Posterior vena cava (tissue), 2 donors: ENCODE measurements at regions not wholly inside any gene's neighbourhood (a gene's known extent, or its start where the extent isn't known, plus 50 kb on each side); places are given as distances from the start of the nearest gene placed in this dataset.

Source experiments
- DNase-seq: peaks from one replicate; pipeline ENCODE4 v3.0.0-alpha.2; 2020; ENCODE audit warnings: low spot score
- intact Hi-C, 2 donors: fragments of 100-400 bp; cut with DNase I; formaldehyde crosslinking; loops; one replicate each; pipeline versions ENCODE4 v1.14.1 to v1.14.2; 2022 to 2023
- donor health status: DM: yes; HTN: yes; CAD: no.
- donor health status: DM: yes; HTN: yes; CAD: no.

DNA sequence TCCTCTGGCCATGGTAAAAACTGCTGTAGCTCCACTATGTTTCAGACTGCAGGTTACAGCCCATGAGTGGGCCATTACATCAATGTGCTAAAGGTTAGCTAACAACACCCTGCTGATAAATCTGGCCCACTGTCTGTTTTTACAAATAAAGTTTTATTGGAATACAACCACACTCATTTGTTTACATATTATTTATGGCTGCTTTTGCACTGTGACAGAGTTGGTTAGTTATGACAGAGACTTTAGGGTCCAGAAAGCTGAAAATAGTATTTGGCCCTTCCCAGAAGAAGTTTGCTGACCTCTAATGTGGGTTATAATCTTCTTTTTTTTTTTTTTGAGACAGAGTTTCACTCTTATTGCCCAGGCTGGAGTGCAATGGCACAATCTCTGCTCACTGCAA is 134.2 kb upstream of the PWP1 start:
- DNase-seq: no peak
- intact Hi-C loops: no loop called here

DNA sequence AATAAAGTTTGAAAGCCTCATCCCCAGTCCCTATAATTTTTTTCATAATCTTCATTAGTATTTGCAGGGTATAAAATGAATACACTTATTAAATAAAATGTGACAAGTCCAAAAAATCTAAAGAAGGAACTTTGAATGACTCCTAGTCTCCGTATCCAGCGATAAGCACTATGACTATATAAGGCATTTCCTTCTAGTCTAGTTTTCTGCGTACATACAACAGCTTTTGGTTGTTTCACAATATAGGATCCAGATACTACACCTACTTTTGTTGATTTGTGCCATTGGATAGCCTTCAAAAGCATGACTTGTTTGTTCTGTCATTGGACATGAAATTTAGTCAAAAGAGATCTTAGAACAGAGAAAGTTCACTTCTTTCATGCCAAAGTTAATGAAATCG is 133.3 kb upstream of the PWP1 start:
- DNase-seq: no peak
- intact Hi-C loops: no loop called here

DNA sequence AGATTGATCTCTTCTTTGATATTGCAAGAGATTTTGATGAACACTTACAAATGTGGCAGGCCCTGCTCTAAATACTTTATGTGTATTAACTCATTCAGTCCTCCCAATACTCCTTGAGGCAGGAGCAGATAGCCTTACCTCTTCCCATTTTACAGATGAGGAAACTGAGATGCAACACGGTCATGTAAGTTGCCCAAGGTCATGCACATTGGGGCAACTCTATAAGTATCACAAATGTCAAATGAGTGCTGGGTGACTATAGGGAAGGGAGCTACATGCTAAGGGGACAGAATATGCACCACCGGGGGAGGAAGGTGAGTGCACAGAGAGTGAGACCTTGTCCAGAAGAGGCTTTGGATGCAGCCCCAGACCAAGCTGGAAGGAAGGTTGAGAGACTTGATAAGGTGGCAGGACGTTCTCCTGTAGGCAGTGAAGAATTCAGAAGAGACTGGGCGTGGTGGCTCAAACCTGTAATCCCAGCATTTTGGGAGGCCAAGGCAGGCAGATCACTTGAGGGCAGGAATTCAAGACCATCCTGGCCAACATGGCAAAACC is 132.3 kb upstream of the PWP1 start:
- DNase-seq: no peak
- intact Hi-C loops: no loop called here

DNA sequence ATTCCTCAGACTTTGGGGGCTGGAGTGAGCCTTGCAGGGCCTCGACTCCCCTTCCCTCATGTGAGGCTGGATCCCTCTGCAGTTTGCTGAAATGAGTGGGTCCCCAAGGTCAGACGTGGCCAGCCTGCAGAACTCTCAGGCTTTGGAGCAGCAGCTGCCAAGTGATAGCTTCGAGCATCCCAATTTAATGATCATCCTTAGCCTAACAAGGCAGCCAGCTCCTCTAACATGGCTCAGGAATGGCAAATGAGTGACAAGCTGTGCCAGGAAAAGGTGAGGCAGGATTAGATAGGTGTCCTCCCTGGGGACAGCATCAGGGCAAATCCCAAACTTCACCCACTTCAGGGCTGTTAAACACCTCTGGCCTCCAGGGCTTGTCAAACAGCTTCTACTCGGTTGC is 130.7 kb upstream of the PWP1 start:
- DNase-seq: no peak
- intact Hi-C loops: no loop called here

DNA sequence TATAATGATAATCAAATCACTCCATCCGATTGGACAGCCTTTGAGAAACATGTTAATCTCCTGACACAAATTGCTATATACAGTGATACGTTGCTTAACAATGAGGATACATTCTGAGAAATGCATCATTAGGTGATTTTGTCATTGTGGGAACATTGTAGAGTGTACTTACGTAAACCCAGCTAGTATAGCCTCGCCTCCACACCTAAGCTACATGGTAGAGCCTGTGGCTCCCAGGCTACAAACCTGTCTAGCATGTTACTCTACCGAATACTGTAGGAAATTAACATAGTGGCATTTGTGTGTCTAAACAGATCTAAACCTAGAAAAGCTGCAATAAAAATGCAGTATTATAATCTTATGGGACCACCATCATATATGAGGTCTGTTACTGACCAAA is 128.6 kb upstream of the PWP1 start:
- intact Hi-C loops: no loop called here

DNA sequence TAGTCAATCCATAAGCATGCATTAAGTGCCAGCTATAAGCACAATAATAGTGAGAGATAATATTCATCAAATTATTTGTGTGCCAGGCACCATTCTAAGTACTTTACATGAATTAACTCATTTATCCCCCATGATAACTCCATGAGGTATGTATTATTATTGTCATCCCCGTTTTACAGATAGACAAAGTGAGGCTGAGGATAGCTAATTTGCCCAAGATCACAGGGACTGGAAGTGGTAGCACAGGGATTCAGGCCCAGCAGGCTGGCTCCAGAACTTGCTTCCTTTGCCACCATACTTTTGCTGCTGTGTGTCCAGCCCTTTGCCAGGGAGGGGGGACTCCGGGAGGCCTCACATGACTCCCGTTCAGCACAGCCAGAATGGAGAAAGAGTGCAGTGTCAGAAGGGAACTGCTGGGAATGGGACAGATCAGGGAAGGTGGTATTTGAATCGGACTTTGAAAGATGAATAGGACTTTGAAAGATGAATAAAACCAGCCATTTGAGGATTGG is 128.0 kb upstream of the PWP1 start:
- no peak for DNase-seq
- intact Hi-C loops: loop anchor here in 1 of 2 donors (1.0 kb wide), 1 partner anchor 18 kb away; no protein-coding TSS in a partner anchor

More for the DNA sequence above, 128.6 kb upstream of the PWP1 start:
- no peak for DNase-seq

DNA sequence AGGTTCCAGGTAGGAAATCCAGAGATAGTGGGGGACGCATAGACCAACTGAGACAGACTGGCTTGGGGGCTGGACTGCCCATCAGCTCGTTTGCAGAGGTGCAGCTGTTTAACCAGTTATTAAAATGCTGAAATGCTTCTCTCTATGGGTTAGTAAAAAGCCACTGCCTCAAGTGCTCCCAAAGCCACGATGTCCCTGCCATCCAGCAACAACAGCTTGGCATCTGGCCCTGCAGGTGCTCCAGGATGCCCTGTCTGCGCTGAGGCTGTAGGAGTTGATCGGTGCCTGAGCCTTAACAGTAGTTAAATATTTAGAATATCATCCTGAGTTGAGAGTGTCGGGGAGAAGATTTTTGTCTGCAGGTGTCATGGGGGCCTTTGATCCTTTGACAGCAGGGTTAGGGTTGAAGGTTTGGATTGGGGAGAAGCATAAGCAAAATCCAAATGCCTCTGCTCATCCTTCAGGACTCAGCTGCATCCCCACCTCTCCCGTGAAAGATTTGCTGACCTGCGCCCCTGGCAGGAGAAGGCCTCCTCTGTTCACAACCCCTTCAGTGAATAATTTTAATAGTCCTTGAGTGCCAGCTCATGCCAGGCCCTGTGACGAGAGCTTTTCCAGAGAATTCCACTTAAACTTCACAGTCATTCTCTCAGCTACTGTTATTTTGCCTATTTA is 127.3 kb upstream of the PWP1 start:
- DNase-seq: no peak
- intact Hi-C loops: loop anchor here in 1 of 2 donors (1.0 kb wide), 1 partner anchor 19 kb away; no protein-coding TSS in a partner anchor

DNA sequence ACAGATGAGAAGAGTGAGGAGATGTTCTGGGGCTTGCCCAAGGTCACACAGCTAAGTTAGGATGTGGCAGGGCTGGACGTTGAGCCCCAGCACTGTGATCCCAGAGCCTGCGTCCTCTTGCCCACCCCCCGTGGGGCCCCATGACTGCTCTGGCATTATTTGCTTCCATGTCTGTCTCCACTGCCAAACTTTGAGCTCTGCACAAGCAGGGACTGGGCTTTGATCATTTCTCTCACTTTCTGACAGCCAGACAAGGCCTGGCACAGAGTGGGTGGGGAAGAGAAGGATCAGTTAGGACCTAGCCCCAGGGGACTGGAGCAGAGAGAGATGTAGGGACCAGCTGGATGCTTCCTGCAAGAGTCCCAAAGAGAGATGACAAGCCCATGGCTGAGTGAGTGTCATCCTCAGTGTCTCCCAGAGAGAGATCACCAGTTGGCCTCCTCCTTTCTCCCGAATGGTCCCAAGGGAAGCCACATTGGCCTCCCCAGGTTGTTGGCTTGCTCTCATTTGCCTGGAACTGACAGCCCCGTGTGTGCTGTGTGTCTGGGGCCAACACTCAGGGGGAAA is 126.7 kb upstream of the PWP1 start:
- intact Hi-C loops: loop anchor here in 1 of 2 donors (1.0 kb wide), 1 partner anchor 20 kb away; no protein-coding TSS in a partner anchor
- DNase-seq: no peak

DNA sequence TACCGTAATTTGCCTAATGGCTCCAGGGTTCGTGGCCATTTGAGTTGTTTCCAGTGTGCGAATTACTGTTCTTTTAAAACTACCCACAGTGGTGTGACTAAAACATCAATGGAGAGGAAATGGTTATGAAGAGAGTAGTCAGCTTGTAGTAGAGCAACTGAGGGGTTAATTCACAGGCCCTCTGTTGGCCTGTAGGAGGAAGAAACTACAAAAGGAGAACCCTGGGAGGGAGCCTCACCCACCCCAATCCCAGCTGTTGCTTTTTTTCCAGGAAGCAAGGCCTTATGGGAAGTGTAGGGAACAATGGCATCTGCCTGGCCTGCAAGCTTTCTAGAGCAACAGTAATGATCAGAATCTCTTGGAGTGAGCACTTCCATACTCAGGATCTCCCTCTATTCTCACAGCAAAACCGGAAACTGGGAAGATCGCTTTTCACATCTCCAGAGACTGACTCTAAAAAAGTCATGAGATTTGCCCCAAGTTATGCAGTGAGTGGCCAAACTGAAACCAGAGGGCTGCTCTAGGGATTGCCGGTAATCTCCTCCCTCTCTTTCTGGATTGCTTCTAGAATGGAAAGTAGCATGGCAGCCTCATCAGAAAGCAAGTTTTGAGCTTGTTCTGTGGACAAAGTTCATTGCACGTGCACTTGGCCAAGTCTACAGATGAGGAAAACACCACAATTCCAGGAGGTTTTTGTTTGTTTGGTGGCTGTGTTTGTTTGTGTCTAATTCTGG is 125.3 kb upstream of the PWP1 start:
- intact Hi-C loops: no loop called here
- DNase-seq: no peak

DNA sequence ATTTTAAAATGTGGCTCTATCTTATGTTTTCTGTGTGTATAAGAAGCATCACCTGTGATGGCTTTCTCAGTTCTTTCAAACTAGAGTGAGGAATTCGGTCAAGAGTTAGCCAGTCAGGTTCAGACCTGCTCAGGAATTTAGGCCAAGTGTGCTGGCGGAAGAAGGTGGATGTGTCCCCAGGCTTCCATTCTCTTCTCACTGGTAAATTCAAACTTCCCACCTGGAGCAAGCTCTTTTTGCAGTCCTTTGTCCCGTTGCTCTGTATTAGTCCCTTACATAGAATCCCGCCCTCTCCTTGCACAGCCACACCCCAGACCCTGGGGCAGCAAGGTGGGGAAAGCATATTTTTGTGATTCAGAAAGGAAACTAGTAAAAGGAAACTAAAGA is 124.7 kb upstream of the PWP1 start:
- DNase-seq: no peak
- intact Hi-C loops: no loop called here

DNA sequence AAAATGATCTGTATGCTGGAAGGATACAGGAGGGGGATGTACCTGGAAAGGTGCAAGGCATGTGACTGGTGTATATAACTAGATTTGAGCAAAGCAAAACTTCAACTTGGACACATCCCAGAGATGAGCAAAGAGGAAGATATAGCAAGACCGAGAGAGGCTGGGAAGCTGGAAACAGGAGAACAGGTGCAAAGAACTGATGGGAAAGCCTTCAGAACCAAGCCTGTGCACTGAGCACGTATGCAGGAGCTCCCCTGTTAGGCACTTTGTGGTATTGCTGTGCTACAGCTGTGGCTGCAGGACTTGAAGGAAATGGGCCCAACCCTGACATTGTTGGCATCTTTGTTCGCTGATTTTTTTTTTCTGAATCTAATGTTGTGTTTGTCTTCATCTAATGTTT is 120.7 kb upstream of the PWP1 start:
- intact Hi-C loops: no loop called here
- DNase-seq: no peak

DNA sequence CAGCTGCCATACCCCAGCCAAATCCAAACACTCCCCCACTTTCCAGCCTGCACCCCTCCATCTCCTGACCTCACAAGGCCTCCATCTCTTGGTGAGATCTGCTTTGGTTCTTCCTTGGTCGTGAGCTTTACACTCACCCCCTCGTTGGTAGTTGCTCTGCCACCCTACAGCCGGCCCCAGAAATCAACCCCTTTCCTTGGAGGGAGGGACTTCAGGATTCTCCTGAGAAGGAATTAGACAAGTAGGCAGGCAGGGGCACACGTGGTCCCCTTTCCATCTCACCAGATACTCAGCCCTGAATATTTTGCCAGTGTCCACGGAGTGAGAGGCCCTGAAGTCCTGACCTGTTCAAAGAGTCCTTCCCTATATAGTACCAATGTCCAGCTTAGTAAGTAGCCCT is 120.0 kb upstream of the PWP1 start:
- intact Hi-C loops: no loop called here
- DNase-seq: no peak

DNA sequence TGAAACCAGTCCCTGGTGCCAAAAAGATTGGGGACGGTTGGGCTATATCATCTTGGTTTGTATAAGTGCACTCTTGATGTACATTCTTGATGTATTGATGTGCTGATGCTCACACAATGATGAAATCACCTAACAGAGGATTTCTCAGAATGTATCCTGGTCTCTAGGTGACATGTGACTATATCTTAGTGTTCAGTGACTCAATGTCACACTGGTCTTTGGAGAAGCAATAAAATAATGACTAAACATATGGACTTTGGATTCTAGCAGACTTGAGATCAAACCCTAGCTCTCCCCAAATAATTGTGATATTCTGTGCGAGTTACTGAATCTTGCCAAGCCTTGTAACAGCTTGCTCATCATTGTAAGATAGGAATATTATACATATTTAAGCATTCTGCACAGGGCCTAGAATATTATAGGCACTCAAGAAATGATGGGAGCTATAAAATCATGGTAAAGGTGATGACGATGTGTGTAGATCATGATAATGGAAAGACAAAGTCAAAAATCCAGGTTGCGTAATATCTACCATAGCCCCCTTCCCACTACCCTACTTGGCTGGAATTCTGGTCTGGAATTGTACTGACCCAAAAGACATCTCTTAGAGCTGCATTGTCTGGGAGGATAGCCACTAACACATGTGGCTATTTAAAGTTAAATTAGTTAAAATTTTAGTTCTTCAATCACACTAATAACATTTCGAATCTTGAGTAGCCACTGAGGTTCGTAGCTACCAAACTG is 117.6 kb upstream of the PWP1 start:
- intact Hi-C loops: no loop called here
- no peak for DNase-seq

DNA sequence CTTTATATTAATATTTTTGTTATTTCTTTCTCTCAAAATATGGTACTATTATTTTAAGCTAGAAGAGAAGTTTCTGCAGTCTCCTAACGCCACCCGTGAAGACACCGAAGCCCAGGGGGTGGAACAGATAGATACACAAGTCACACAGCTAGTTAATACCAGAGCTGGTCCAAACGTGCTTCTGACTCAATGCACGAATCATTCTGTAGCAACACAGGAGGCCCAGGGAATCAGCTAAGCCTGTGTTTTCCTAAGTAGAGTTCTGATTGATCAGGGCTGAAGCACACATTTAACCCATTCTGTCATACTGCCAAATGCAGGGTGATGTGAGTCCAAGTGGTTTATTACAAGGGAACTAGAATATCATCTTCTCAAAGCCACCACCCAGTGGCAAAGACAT is 116.9 kb upstream of the PWP1 start:
- intact Hi-C loops: no loop called here

DNA sequence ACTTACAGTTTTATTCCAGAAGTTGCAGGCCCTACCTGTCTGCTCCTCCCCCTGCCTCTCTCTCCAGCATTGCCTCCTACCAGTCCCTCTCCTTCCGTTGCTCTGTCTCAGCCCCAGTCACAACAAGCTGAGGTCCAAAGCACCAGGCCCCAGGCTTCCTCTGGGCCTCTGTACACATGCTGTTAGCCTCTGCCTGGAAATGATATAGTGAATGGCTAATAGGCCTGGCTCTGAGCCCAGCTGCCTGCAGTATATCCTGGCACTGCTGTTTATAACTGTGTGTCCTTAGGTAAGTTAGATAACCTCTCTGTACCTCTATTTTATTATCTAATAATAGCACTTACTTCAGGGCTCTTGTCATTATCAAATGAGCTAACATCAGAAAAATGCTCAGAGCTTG is 114.9 kb upstream of the PWP1 start:
- no peak for DNase-seq
- intact Hi-C loops: loop anchor here in 1 of 2 donors (1.0 to 5.0 kb wide), 2 partner anchors 45 to 807 kb away; no protein-coding TSS in a partner anchor

More for the DNA sequence above, 116.9 kb upstream of the PWP1 start:
- no peak for DNase-seq

DNA sequence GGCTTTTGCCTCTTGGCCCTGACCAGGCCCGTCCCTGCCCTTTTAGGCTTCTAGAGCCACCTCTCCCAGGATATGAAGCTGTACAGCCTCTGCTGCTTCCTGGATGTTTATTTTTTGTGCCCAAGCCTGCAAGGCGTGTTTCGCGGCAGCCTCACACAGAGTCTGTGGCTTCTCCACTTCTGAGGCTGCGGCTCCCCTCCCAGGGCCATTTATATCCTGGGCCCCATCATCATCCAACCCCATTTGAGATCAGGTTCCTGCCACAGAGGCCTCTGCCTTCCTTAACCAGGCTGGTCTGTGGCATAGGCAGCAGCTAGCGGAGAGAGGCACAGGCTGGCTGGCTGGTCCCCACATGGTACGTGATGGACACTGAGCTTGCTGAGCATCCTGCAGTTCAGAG is 114.1 kb upstream of the PWP1 start:
- no peak for DNase-seq
- intact Hi-C loops: loop anchor here in 1 of 2 donors (1.0 to 5.0 kb wide), 2 partner anchors 44 to 806 kb away; no protein-coding TSS in a partner anchor

DNA sequence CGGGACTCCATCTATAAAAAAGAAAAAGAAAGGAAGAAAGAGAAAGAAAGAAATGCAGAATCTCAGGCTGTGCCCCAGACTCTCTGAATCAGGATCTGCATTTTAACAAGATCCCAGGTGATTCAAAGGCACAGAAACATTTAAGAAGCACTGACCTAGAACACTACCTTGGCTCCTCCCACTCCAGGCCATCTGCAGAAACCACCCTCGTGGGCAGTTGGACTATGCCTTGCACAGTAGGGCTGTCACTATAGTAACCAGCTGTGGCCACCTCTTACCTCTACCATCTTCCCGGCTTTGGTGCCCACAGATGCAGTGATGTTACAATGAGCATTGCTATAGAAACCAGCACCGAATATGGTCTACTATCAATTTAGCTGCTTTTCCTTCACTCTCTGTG is 110.9 kb upstream of the PWP1 start:
- intact Hi-C loops: loop anchor here in 1 of 2 donors (5.0 kb wide), 1 partner anchor 803 kb away; no protein-coding TSS in a partner anchor
- DNase-seq: no peak

DNA sequence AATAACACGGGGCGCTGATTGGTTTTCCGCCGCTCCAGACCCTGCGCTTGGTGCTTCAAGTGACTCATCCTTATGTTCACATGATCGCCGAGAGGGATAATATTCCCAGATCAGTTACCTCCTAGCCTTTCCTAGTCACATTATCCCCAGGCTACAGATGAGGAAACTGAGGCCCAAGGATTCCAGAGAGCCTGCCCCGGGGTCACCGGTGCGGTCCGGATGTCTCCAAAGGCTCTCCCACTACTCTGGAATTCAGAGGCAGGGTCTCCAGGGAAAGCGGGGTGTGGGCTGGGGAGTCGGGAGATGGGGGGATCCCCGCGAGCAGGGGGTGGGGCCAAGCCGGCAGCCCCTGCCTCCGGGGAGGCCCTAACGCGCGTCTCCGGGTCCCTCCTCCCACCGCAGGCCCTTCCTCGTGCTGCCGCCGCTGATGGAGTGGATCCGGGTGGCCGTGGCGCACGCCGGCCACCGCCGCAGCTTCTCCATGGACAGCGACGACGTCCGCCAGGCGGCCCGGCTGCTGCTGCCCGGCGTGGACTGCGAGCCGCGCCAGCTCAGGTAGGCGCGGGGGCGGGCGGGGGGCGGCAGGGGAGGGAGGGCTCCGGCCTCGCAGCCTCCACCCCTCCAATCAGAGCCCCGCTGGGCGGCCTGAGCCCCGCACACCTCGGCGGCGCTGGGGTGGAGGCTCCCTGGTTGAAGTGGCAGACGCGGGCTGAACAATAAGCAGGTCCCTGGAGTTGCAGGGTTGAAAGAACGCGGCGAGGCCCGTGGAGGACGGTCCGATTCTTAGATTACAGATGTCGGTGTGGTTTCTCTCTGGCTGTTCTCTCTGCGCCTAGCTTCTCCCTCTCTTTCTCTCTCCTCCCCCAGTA is 104.6 kb upstream of the PWP1 start:
- DNase-seq: no peak
- intact Hi-C loops: no loop called here
